ENCODE measurements at regions not wholly inside any gene's neighbourhood (a gene's known extent, or its start where the extent isn't known, plus 50 kb on each side); places are given as distances from the start of the nearest gene placed in this dataset.

- DNase-seq (ENCODE audit: low read depth): no peak
Measured at GRCh38 chr5:115418788-115419187, 122.3 kb upstream of the CCDC112 start.

GRCh38 chr5:115417076-115417475 lies 120.6 kb upstream of the CCDC112 start:
- in situ Hi-C loops (cut with HindIII; ENCODE audit: low sequenced_read_pairs): no loop called here
- no peak overlapping the region for H3K4me3 ChIP-seq (ENCODE audit: low read depth, low read length)

More at GRCh38 chr5:115418788-115419187, 122.3 kb upstream of the CCDC112 start:
- no peak for TF ChIP-seq CTCF (IDR thresholded peaks at IDR 0.05; ENCODE audit: low read depth, low read length, missing control alignments)
- in situ Hi-C loops (cut with HindIII; ENCODE audit: low sequenced_read_pairs): no loop called here
- H3K4me3 ChIP-seq (ENCODE audit: low read depth, low read length): no peak overlapping the region

GRCh38 chr5:115415143-115415491 lies 118.7 kb upstream of the CCDC112 start:
- DNase-seq (ENCODE audit: low read depth): peak; percentile 70
- in situ Hi-C loops (cut with HindIII; ENCODE audit: low sequenced_read_pairs): no loop called here
- no peak for TF ChIP-seq CTCF (IDR thresholded peaks at IDR 0.05; ENCODE audit: low read depth, low read length, missing control alignments)
- no peak overlapping the region for H3K4me3 ChIP-seq (ENCODE audit: low read depth, low read length)

More at GRCh38 chr5:115417076-115417475, 120.6 kb upstream of the CCDC112 start:
- no peak for DNase-seq (ENCODE audit: low read depth)
- no peak for TF ChIP-seq CTCF (IDR thresholded peaks at IDR 0.05; ENCODE audit: low read depth, low read length, missing control alignments)

- DNase-seq (ENCODE audit: low read depth): peak; percentile 28
- TF ChIP-seq CTCF (IDR thresholded peaks at IDR 0.05; ENCODE audit: low read depth, low read length, missing control alignments): no peak
- H3K4me3 ChIP-seq (ENCODE audit: low read depth, low read length): no peak overlapping the region
- in situ Hi-C loops (cut with HindIII; ENCODE audit: low sequenced_read_pairs): no loop called here
Measured at GRCh38 chr5:115414406-115415142, 118.1 kb upstream of the CCDC112 start.

GRCh38 chr5:115413651-115414050 lies 117.2 kb upstream of the CCDC112 start:
- in situ Hi-C loops (cut with HindIII; ENCODE audit: low sequenced_read_pairs): no loop called here
- no peak for DNase-seq (ENCODE audit: low read depth)
- TF ChIP-seq CTCF (IDR thresholded peaks at IDR 0.05; ENCODE audit: low read depth, low read length, missing control alignments): no peak
- H3K4me3 ChIP-seq (ENCODE audit: low read depth, low read length): no peak overlapping the region

GRCh38 chr5:115409094-115409493 lies 112.6 kb upstream of the CCDC112 start:
- H3K4me3 ChIP-seq (ENCODE audit: low read depth, low read length): no peak overlapping the region
- in situ Hi-C loops (cut with HindIII; ENCODE audit: low sequenced_read_pairs): no loop called here
- TF ChIP-seq CTCF (IDR thresholded peaks at IDR 0.05; ENCODE audit: low read depth, low read length, missing control alignments): no peak
- no peak for DNase-seq (ENCODE audit: low read depth)

Data from astrocyte of the cerebellum (primary cell).